GM19099 (cell line): ENCODE measurements at regions not wholly inside any gene's neighbourhood (a gene's known extent, or its start where the extent isn't known, plus 50 kb on each side); places are given as distances from the start of the nearest gene placed in this dataset.

Source experiments
- POLR2A ChIP-seq: IDR thresholded peaks from 3 replicates; pipeline ENCODE4 v1.6.1; 2011; ENCODE audit warnings: low read depth; ENCODE audit not compliant: insufficient read length; ENCODE audit errors: extremely low read depth

GRCh38 chr3:137385922-137386321 lies 378.2 kb upstream of the SOX14 start:
- TF ChIP-seq POLR2A = no peak

- no peak for TF ChIP-seq POLR2A
Measured at GRCh38 chr3:137409584-137409983, 354.5 kb upstream of the SOX14 start.

GRCh38 chr3:137410028-137410427 lies 354.1 kb upstream of the SOX14 start:
- TF ChIP-seq POLR2A = no peak

- TF ChIP-seq POLR2A = no peak
Measured at GRCh38 chr3:137420198-137420995, 343.7 kb upstream of the SOX14 start.

- TF ChIP-seq POLR2A = no peak
Measured at GRCh38 chr3:137438561-137438960, 325.6 kb upstream of the SOX14 start.

- TF ChIP-seq POLR2A = no peak
Measured at GRCh38 chr3:137460944-137461343, 303.2 kb upstream of the SOX14 start.

GRCh38 chr3:137463131-137463530 lies 301.0 kb upstream of the SOX14 start:
- TF ChIP-seq POLR2A = no peak

GRCh38 chr3:137464341-137464740 lies 299.8 kb upstream of the SOX14 start:
- no peak for TF ChIP-seq POLR2A

GRCh38 chr3:137468446-137468845 lies 295.7 kb upstream of the SOX14 start:
- TF ChIP-seq POLR2A = no peak

GRCh38 chr3:137469263-137469662 lies 294.9 kb upstream of the SOX14 start:
- no peak for TF ChIP-seq POLR2A

GRCh38 chr3:137471130-137471529 lies 293.0 kb upstream of the SOX14 start:
- no peak for TF ChIP-seq POLR2A

GRCh38 chr3:137471558-137472204 lies 292.4 kb upstream of the SOX14 start:
- TF ChIP-seq POLR2A = no peak

GRCh38 chr3:137477614-137478013 lies 286.5 kb upstream of the SOX14 start:
- TF ChIP-seq POLR2A = no peak

- no peak for TF ChIP-seq POLR2A
Measured at GRCh38 chr3:137509354-137510045, 254.6 kb upstream of the SOX14 start.

- no peak for TF ChIP-seq POLR2A
Measured at GRCh38 chr3:137511655-137512054, 252.5 kb upstream of the SOX14 start.

GRCh38 chr3:137514853-137515252 lies 249.3 kb upstream of the SOX14 start:
- no peak for TF ChIP-seq POLR2A

- no peak for TF ChIP-seq POLR2A
Measured at GRCh38 chr3:137519602-137520001, 244.5 kb upstream of the SOX14 start.

GRCh38 chr3:137524751-137525150 lies 239.4 kb upstream of the SOX14 start:
- no peak for TF ChIP-seq POLR2A
